ENCODE measurements at regions not wholly inside any gene's neighbourhood (a gene's known extent, or its start where the extent isn't known, plus 50 kb on each side); places are given as distances from the start of the nearest gene placed in this dataset.
"Not testable (repeated sequence)": the region's sequence is repeated elsewhere in the genome, so short reads cannot be mapped to it uniquely, and the experiment has no call there.

GRCh38 chrX:23505531-23506303 lies 161.6 kb upstream of the PRDX4 start:
- no peaks in the 10 kb centered on the region for H3K4me1 Mint-ChIP-seq
- peaks cover 0 to 12% of the 10 kb centered on the region in 2 donors for H3K36me3 Mint-ChIP-seq
- no peaks in the 10 kb centered on the region for H3K27me3 Mint-ChIP-seq
- H3K4me3 Mint-ChIP-seq = no peak overlapping the region
- ATAC-seq (ENCODE audit: low read depth in 2 of 2) = no peak
- no peak overlapping the region for H3K27ac Mint-ChIP-seq
- DNase-seq = no peak
- peaks cover 3 to 18% (median 9%) of the 10 kb centered on the region in 7 donors for H3K9me3 Mint-ChIP-seq

GRCh38 chrX:23509256-23509655 lies 158.0 kb upstream of the PRDX4 start:
- Mint-ChIP-seq H3K9me3 (peaks cover 3 to 18% (median 9%) of the 10 kb centered on the region in 7 donors), H3K27ac (no peak overlapping the region), H3K36me3 (peaks cover 0 to 6% of the 10 kb centered on the region in 2 donors), H3K4me3 (peak overlapping the region in 1 of 8 donors; percentile 29), H3K27me3 (no peaks in the 10 kb centered on the region), H3K4me1 (no peaks in the 10 kb centered on the region)
- ATAC-seq (ENCODE audit: low read depth in 2 of 2) (no peak), DNase-seq (no peak)

- no peak overlapping the region for H3K27ac Mint-ChIP-seq
- DNase-seq (no peak), ATAC-seq (ENCODE audit: low read depth in 2 of 2) (no peak)
- no peaks in the 10 kb centered on the region for H3K4me1 Mint-ChIP-seq
- H3K27me3 Mint-ChIP-seq = no peaks in the 10 kb centered on the region
- no peak overlapping the region for H3K4me3 Mint-ChIP-seq
- peaks cover 0 to 6% of the 10 kb centered on the region in 2 donors for H3K36me3 Mint-ChIP-seq
- H3K9me3 Mint-ChIP-seq = peaks cover 3 to 18% (median 9%) of the 10 kb centered on the region in 7 donors
These were observed 155.5 kb upstream of the PRDX4 start for GRCh38 chrX:23511793-23512192.

- H3K4me1 Mint-ChIP-seq = no peaks in the 10 kb centered on the region
- H3K27ac Mint-ChIP-seq = no peak overlapping the region
- no peak overlapping the region for H3K4me3 Mint-ChIP-seq
These were observed 154.2 kb upstream of the PRDX4 start for GRCh38 chrX:23513121-23513520.

GRCh38 chrX:23514082-23514481 lies 153.2 kb upstream of the PRDX4 start:
- ATAC-seq (ENCODE audit: low read depth in 2 of 2) (no peak), DNase-seq (no peak)
- H3K9me3 Mint-ChIP-seq = peaks cover under 1 to 6% (median 4%) of the 10 kb centered on the region in 7 donors
- H3K27ac Mint-ChIP-seq = no peak overlapping the region
- no peaks in the 10 kb centered on the region for H3K4me1 Mint-ChIP-seq
- H3K4me3 Mint-ChIP-seq = no peak overlapping the region
- no peaks in the 10 kb centered on the region for H3K27me3 Mint-ChIP-seq
- no peaks in the 10 kb centered on the region for H3K36me3 Mint-ChIP-seq

More at GRCh38 chrX:23513121-23513520, 154.2 kb upstream of the PRDX4 start:
- ATAC-seq (ENCODE audit: low read depth in 2 of 2) (no peak), DNase-seq (no peak)
- no peaks in the 10 kb centered on the region for H3K27me3 Mint-ChIP-seq
- H3K36me3 Mint-ChIP-seq = peaks cover 0 to 6% of the 10 kb centered on the region in 2 donors
- peaks cover 3 to 16% (median 9%) of the 10 kb centered on the region in 7 donors for H3K9me3 Mint-ChIP-seq

GRCh38 chrX:23515028-23515427 lies 152.3 kb upstream of the PRDX4 start:
- DNase-seq (no peak), ATAC-seq (ENCODE audit: low read depth in 2 of 2) (no peak)
- H3K27ac Mint-ChIP-seq = no peak overlapping the region
- H3K27me3 Mint-ChIP-seq = no peaks in the 10 kb centered on the region
- no peaks in the 10 kb centered on the region for H3K36me3 Mint-ChIP-seq
- peaks cover 0 to 4% (median 3%) of the 10 kb centered on the region in 7 donors for H3K9me3 Mint-ChIP-seq
- H3K4me1 Mint-ChIP-seq = no peaks in the 10 kb centered on the region
- no peak overlapping the region for H3K4me3 Mint-ChIP-seq

GRCh38 chrX:23523026-23523657 lies 144.2 kb upstream of the PRDX4 start:
- not testable (repeated sequence) for H3K36me3 Mint-ChIP-seq; ATAC-seq (ENCODE audit: low read depth in 2 of 2); H3K4me3 Mint-ChIP-seq

GRCh38 chrX:23524467-23524866 lies 142.8 kb upstream of the PRDX4 start:
- Mint-ChIP-seq H3K4me1 (no peaks in the 10 kb centered on the region), H3K36me3 (no peaks in the 10 kb centered on the region), H3K9me3 (peaks cover 0 to 11% (median 5%) of the 10 kb centered on the region in 7 donors)

More at GRCh38 chrX:23523026-23523657, 144.2 kb upstream of the PRDX4 start:
- H3K4me1 Mint-ChIP-seq, DNase-seq, H3K27ac Mint-ChIP-seq: not testable (repeated sequence)
- Mint-ChIP-seq H3K27me3 (peaks cover 0 to 10% (median 0%) of the 10 kb centered on the region in 3 donors), H3K9me3 (peaks cover 0 to 11% (median 7%) of the 10 kb centered on the region in 7 donors)

GRCh38 chrX:23525531-23525930 lies 141.8 kb upstream of the PRDX4 start:
- Mint-ChIP-seq H3K27me3 (peaks cover 0 to 10% (median 0%) of the 10 kb centered on the region in 3 donors), H3K9me3 (peaks cover 0 to 11% (median 5%) of the 10 kb centered on the region in 7 donors), H3K36me3 (no peaks in the 10 kb centered on the region), H3K4me3 (no peak overlapping the region), H3K27ac (no peak overlapping the region), H3K4me1 (no peaks in the 10 kb centered on the region)
- ATAC-seq (ENCODE audit: low read depth in 2 of 2) = no peak
- no peak for DNase-seq

More at GRCh38 chrX:23524467-23524866, 142.8 kb upstream of the PRDX4 start:
- Mint-ChIP-seq H3K27ac (no peak overlapping the region), H3K4me3 (no peak overlapping the region), H3K27me3 (peaks cover 0 to 10% (median 0%) of the 10 kb centered on the region in 3 donors)
- DNase-seq (no peak), ATAC-seq (ENCODE audit: low read depth in 2 of 2) (no peak)

GRCh38 chrX:23540532-23540931 lies 126.8 kb upstream of the PRDX4 start:
- no peak overlapping the region for H3K4me3 Mint-ChIP-seq
- no peak for ATAC-seq (ENCODE audit: low read depth in 2 of 2)
- no peaks in the 10 kb centered on the region for H3K4me1 Mint-ChIP-seq
- no peaks in the 10 kb centered on the region for H3K27me3 Mint-ChIP-seq
- no peak overlapping the region for H3K27ac Mint-ChIP-seq
- DNase-seq = no peak
- H3K9me3 Mint-ChIP-seq = peaks cover 0 to 7% (median 2%) of the 10 kb centered on the region in 7 donors
- H3K36me3 Mint-ChIP-seq = no peaks in the 10 kb centered on the region

GRCh38 chrX:23548164-23548563 lies 119.1 kb upstream of the PRDX4 start:
- Mint-ChIP-seq H3K4me3 (no peak overlapping the region), H3K36me3 (no peaks in the 10 kb centered on the region), H3K9me3 (peaks cover 0 to 11% (median 3%) of the 10 kb centered on the region in 7 donors), H3K4me1 (no peaks in the 10 kb centered on the region), H3K27ac (no peak overlapping the region), H3K27me3 (peaks cover 0 to 9% (median 0%) of the 10 kb centered on the region in 3 donors)
- DNase-seq (no peak), ATAC-seq (ENCODE audit: low read depth in 2 of 2) (no peak)

GRCh38 chrX:23552303-23552702 lies 115.0 kb upstream of the PRDX4 start:
- no peak overlapping the region for H3K27ac Mint-ChIP-seq
- no peak overlapping the region for H3K4me3 Mint-ChIP-seq
- H3K4me1 Mint-ChIP-seq = no peaks in the 10 kb centered on the region
- H3K9me3 Mint-ChIP-seq = peaks cover 6 to 17% (median 13%) of the 10 kb centered on the region in 7 donors
- ATAC-seq (ENCODE audit: low read depth in 2 of 2) (no peak), DNase-seq (no peak)
- H3K36me3 Mint-ChIP-seq = peaks cover 0 to 8% of the 10 kb centered on the region in 2 donors
- peaks cover 0 to 14% (median 0%) of the 10 kb centered on the region in 3 donors for H3K27me3 Mint-ChIP-seq

- ATAC-seq (ENCODE audit: low read depth in 2 of 2) (no peak), DNase-seq (no peak)
- Mint-ChIP-seq H3K27me3 (peaks cover 0 to 14% (median 0%) of the 10 kb centered on the region in 3 donors), H3K4me3 (no peak overlapping the region), H3K27ac (no peak overlapping the region), H3K4me1 (no peaks in the 10 kb centered on the region), H3K36me3 (peaks cover 0 to 8% of the 10 kb centered on the region in 2 donors), H3K9me3 (peaks cover 6 to 34% (median 16%) of the 10 kb centered on the region in 7 donors)
These were observed 113.0 kb upstream of the PRDX4 start for GRCh38 chrX:23554304-23554703.

GRCh38 chrX:23557070-23557469 lies 110.2 kb upstream of the PRDX4 start:
- no peak overlapping the region for H3K27ac Mint-ChIP-seq
- H3K36me3 Mint-ChIP-seq = peaks cover 0 to 8% of the 10 kb centered on the region in 2 donors
- peak overlapping the region in 1 of 8 donors; percentile 63 for H3K4me3 Mint-ChIP-seq
- H3K27me3 Mint-ChIP-seq = peaks cover 0 to 5% (median 0%) of the 10 kb centered on the region in 3 donors
- no peak for DNase-seq
- no peak for ATAC-seq (ENCODE audit: low read depth in 2 of 2)
- peaks cover 6 to 47% (median 25%) of the 10 kb centered on the region in 7 donors for H3K9me3 Mint-ChIP-seq
- H3K4me1 Mint-ChIP-seq = no peaks in the 10 kb centered on the region
